ENCODE measurements at regions not wholly inside any gene's neighbourhood (a gene's known extent, or its start where the extent isn't known, plus 50 kb on each side); places are given as distances from the start of the nearest gene placed in this dataset.

DNA sequence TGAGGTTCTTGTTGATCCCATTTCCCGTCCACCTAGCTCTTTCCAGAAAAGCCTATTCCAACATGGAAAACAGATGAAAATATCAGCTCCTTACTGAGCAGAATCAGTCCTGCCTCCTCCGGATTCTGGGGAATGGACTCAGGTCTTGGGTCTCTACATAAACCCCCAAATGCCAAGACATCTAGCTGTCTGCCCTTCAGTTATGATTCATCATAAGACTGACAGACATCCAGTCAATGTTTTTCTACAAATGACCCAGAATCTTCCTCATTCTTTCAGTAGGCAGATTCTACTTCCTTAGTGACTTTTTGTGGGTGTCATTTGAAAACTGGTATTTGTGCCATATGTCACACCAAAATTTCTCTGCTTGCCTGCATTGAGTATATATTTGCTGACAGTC lies 103.0 kb upstream of the TGFBR2 start:
- Mint-ChIP-seq H3K27me3 (ENCODE audit: low read depth) (no peaks in the 10 kb centered on the region), H3K36me3 (0 out of 2 replicates have a peak, but pooled peaks cover 3% of the 10 kb centered on the region), H3K27ac (no peak overlapping the region), H3K4me3 (no peak overlapping the region), H3K9me3 (peaks cover 7% of the 10 kb centered on the region; the same call in 1 of the 2 replicates), H3K4me1 (peaks cover 15% of the 10 kb centered on the region)
- ChIA-PET POLR2A (no interaction called here), CTCF (no interaction called here)
- no peak for DNase-seq (ENCODE audit: low spot score)
- ATAC-seq, result no peak
- TF ChIP-seq, protein P1, sequence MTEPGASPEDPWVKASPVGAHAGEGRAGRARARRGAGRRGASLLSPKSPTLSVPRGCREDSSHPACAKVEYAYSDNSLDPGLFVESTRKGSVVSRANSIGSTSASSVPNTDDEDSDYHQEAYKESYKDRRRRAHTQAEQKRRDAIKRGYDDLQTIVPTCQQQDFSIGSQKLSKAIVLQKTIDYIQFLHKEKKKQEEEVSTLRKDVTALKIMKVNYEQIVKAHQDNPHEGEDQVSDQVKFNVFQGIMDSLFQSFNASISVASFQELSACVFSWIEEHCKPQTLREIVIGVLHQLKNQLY (CRISPR knock-in tag; IDR thresholded peaks at IDR 0.05), result no peak
- TF ChIP-seq FOXJ3 (CRISPR knock-in tag; IDR thresholded peaks at IDR 0.05; ENCODE audit: borderline replicate concordance) (no peak), GRHL2 (CRISPR knock-in tag; IDR thresholded peaks at IDR 0.05; ENCODE audit: insufficient replicate concordance, severe bottlenecking) (no peak), KAT7 (CRISPR knock-in tag; IDR thresholded peaks at IDR 0.05; ENCODE audit: borderline replicate concordance) (no peak)
- TF ChIP-seq, protein P2, sequence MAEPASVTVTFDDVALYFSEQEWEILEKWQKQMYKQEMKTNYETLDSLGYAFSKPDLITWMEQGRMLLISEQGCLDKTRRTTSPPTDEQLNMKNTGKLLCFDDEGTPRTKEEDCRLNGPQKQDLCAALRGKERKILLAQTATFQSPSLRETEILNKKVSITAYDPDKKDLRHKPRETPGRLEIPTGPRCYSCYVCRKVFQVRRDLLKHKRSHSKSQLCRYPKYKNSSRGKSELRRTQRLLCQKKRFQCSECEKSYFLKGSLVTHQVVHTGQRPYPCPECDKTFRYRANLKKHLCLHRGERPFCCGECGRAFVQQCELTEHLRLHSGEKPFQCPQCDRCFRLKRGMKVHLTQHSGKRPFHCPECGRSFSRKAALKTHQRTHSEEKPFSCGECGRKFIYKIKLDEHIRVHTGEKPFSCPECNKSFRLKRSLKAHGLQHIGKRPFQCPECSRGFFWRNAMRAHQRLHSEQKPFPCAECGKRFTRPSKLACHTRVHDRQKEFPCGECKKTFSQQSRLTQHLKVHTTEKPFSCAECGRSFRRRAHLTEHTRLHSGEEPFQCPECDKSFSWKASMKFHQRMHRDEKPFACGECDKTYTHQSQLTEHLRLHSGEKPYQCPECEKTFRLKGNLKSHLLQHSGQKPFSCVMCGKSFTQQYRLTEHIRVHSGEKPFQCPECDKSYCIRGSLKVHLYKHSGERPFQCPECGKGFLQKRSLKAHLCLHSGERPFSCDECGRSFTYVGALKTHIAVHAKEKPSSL (CRISPR knock-in tag; conservative IDR thresholded peaks at IDR 0.05), result no peak
- TF ChIP-seq, protein P3, sequence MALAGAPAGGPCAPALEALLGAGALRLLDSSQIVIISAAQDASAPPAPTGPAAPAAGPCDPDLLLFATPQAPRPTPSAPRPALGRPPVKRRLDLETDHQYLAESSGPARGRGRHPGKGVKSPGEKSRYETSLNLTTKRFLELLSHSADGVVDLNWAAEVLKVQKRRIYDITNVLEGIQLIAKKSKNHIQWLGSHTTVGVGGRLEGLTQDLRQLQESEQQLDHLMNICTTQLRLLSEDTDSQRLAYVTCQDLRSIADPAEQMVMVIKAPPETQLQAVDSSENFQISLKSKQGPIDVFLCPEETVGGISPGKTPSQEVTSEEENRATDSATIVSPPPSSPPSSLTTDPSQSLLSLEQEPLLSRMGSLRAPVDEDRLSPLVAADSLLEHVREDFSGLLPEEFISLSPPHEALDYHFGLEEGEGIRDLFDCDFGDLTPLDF (CRISPR knock-in tag; IDR thresholded peaks at IDR 0.05), result no peak

DNA sequence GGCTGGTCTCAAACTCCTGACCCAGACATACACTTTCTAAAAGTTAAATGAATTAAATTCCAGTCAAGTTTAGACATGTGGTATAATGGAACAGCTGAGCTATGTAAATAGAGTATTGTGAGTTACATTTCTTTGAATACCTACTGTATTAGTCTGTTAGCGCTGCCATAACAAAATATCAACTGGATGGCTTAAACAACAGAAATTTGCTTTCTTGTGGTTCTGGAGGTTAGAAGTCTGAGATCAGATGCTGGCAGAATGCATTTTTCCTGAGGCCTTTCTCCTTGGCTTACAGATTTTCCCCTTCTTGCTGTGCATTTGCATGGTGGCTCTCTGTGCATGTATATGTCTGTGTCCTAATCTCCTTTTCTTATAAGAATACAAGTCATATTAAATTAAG lies 101.5 kb upstream of the TGFBR2 start:
- Mint-ChIP-seq H3K4me3 (no peak overlapping the region), H3K4me1 (peaks cover 15% of the 10 kb centered on the region), H3K27me3 (ENCODE audit: low read depth) (no peaks in the 10 kb centered on the region), H3K9me3 (peaks cover 7% of the 10 kb centered on the region; the same call in 1 of the 2 replicates), H3K36me3 (0 out of 2 replicates have a peak, but pooled peaks cover 3% of the 10 kb centered on the region), H3K27ac (no peak overlapping the region)
- POLR2A ChIA-PET, result no interaction called here
- TF ChIP-seq TEAD1 (CRISPR knock-in tag; IDR thresholded peaks at IDR 0.05) (no peak), NFE2L1 (CRISPR knock-in tag; IDR thresholded peaks at IDR 0.05) (no peak), TP53 (CRISPR knock-in tag; IDR thresholded peaks at IDR 0.05) (no peak), CBFB (CRISPR knock-in tag; IDR thresholded peaks at IDR 0.05; ENCODE audit: low read depth) (no peak), GTF2I (CRISPR knock-in tag; conservative IDR thresholded peaks at IDR 0.05) (no peak), ZNF138 (CRISPR knock-in tag; conservative IDR thresholded peaks at IDR 0.05) (no peak)
- TF ChIP-seq, protein P4, sequence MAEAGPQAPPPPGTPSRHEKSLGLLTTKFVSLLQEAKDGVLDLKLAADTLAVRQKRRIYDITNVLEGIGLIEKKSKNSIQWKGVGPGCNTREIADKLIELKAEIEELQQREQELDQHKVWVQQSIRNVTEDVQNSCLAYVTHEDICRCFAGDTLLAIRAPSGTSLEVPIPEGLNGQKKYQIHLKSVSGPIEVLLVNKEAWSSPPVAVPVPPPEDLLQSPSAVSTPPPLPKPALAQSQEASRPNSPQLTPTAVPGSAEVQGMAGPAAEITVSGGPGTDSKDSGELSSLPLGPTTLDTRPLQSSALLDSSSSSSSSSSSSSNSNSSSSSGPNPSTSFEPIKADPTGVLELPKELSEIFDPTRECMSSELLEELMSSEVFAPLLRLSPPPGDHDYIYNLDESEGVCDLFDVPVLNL (CRISPR knock-in tag; IDR thresholded peaks at IDR 0.05; ENCODE audit: borderline replicate concordance, low read depth), result no peak
- TF ChIP-seq, protein P5, sequence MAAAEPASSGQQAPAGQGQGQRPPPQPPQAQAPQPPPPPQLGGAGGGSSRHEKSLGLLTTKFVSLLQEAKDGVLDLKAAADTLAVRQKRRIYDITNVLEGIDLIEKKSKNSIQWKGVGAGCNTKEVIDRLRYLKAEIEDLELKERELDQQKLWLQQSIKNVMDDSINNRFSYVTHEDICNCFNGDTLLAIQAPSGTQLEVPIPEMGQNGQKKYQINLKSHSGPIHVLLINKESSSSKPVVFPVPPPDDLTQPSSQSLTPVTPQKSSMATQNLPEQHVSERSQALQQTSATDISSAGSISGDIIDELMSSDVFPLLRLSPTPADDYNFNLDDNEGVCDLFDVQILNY (CRISPR knock-in tag; IDR thresholded peaks at IDR 0.05), result no peak
- no peak for ATAC-seq
- no peak for DNase-seq (ENCODE audit: low spot score)
- CTCF ChIA-PET, result no interaction called here

DNA sequence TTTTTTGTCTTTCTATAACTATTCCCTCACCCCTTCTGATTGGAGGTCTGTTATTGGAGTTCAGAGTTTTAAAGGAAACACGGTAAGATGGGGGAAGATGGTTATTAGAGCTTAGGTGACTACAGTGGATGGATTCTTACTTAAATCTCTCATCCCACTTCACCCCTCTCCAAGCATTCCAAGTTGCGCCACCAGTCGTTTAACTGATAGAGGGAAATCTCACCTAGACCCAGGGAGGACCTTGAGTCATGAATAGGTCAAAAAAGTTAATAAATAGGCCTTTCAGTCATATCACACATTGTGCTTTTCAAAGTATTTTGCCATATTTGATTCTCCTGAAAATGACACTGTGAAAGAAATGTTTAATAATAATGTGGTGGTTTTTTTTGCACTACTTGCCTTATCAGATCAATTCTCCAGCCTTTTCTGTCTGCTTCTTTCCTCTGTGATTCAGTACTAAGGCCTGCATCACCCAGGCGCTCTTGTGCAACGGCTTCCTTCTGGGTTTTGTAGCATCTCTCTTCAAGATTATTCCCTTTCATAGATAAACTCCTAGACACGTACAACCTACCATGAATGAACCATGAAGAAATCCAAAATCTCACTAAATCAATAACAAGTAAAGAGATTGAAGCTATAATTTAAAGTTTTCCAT lies 100.4 kb upstream of the TGFBR2 start:
- no peak for DNase-seq (ENCODE audit: low spot score)
- Mint-ChIP-seq H3K27ac (no peak overlapping the region; the same call in 1 of the 2 replicates), H3K4me3 (no peak overlapping the region), H3K4me1 (peaks cover 15% of the 10 kb centered on the region), H3K9me3 (peaks cover 7% of the 10 kb centered on the region; the same call in 1 of the 2 replicates), H3K27me3 (ENCODE audit: low read depth) (no peaks in the 10 kb centered on the region), H3K36me3 (0 out of 2 replicates have a peak, but pooled peaks cover 3% of the 10 kb centered on the region)
- POLR2A ChIA-PET, result no interaction called here
- no peak for ATAC-seq
- CTCF ChIA-PET, result no interaction called here
- no peak for TF ChIP-seq ZNF416 (CRISPR knock-in tag; IDR thresholded peaks at IDR 0.05)
- no peak for TF ChIP-seq ZBTB21 (CRISPR knock-in tag; IDR thresholded peaks at IDR 0.05; ENCODE audit: borderline replicate concordance)
- TF ChIP-seq SMAD4 (CRISPR knock-in tag; IDR thresholded peaks at IDR 0.05), result no peak
- TF ChIP-seq, protein P5 (CRISPR knock-in tag; IDR thresholded peaks at IDR 0.05), result no peak
- TF ChIP-seq, protein P6, sequence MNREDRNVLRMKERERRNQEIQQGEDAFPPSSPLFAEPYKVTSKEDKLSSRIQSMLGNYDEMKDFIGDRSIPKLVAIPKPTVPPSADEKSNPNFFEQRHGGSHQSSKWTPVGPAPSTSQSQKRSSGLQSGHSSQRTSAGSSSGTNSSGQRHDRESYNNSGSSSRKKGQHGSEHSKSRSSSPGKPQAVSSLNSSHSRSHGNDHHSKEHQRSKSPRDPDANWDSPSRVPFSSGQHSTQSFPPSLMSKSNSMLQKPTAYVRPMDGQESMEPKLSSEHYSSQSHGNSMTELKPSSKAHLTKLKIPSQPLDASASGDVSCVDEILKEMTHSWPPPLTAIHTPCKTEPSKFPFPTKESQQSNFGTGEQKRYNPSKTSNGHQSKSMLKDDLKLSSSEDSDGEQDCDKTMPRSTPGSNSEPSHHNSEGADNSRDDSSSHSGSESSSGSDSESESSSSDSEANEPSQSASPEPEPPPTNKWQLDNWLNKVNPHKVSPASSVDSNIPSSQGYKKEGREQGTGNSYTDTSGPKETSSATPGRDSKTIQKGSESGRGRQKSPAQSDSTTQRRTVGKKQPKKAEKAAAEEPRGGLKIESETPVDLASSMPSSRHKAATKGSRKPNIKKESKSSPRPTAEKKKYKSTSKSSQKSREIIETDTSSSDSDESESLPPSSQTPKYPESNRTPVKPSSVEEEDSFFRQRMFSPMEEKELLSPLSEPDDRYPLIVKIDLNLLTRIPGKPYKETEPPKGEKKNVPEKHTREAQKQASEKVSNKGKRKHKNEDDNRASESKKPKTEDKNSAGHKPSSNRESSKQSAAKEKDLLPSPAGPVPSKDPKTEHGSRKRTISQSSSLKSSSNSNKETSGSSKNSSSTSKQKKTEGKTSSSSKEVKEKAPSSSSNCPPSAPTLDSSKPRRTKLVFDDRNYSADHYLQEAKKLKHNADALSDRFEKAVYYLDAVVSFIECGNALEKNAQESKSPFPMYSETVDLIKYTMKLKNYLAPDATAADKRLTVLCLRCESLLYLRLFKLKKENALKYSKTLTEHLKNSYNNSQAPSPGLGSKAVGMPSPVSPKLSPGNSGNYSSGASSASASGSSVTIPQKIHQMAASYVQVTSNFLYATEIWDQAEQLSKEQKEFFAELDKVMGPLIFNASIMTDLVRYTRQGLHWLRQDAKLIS (CRISPR knock-in tag; IDR thresholded peaks at IDR 0.05; ENCODE audit: borderline replicate concordance), result no peak
- no peak for TF ChIP-seq ZNF121 (CRISPR knock-in tag; IDR thresholded peaks at IDR 0.05)
- TF ChIP-seq, protein P7, sequence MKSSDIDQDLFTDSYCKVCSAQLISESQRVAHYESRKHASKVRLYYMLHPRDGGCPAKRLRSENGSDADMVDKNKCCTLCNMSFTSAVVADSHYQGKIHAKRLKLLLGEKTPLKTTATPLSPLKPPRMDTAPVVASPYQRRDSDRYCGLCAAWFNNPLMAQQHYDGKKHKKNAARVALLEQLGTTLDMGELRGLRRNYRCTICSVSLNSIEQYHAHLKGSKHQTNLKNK (CRISPR knock-in tag; IDR thresholded peaks at IDR 0.05), result no peak
